H4 (cell line): ENCODE measurements at regions not wholly inside any gene's neighbourhood (a gene's known extent, or its start where the extent isn't known, plus 50 kb on each side); places are given as distances from the start of the nearest gene placed in this dataset.
"Not testable (repeated sequence)": the region's sequence is repeated elsewhere in the genome, so short reads cannot be mapped to it uniquely, and the experiment has no call there.

Experiments used
- DNase-seq: peaks from one replicate; pipeline ENCODE4 v3.0.0-alpha.2; 2015; ENCODE audit warnings: low spot score

DNA sequence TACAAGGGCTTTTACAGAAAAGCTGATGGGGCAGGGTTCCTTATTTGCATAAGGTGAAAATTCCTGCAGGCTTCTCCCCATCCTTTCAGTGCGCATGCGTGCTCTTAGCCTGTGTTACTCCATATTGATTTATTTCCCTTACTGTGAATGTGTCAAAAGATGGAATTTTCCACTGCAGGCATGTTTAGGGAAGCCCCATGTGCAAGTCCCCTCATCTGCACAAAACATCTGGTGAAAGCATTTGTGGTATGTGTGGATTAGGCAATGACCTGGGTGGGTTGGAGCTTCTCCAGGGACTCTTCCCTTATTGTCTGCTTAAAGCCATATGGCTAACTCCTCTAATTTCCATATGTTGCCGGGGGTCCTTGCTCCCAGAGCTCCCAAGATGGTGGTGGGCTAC, 912.7 kb upstream of the LRFN5 start:
- no peak for DNase-seq

DNA sequence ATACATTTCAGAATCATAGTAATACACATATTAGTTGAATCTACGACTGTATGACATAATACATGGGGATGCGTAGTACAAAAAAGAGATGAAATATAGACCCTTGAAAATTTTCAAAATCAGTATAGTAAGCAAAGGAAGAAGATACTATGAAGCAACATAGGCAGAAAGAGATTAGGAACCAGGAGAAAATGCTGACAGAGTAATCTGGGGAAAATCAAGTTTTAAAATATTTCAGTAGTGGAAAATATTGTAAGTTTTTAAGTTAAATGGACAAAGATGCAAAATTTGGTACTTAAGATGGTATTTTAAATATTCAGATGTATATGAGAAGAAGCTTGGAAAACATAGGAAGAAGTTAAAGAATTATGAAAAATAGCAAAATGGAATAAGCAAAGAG, 915.6 kb upstream of the LRFN5 start:
- DNase-seq, result no peak

- DNase-seq, result no peak
These were observed 920.9 kb upstream of the LRFN5 start for GRCh38 chr14:40685764-40686163.

- no peak for DNase-seq
These were observed 922.3 kb upstream of the LRFN5 start for GRCh38 chr14:40684328-40684727.

GRCh38 chr14:40682131-40682913, 924.4 kb upstream of the LRFN5 start:
- DNase-seq, result no peak

- no peak for DNase-seq
These were observed 927.4 kb upstream of the LRFN5 start for GRCh38 chr14:40679256-40679655.

GRCh38 chr14:40677206-40677605, 929.5 kb upstream of the LRFN5 start:
- not testable (repeated sequence) for DNase-seq

DNA sequence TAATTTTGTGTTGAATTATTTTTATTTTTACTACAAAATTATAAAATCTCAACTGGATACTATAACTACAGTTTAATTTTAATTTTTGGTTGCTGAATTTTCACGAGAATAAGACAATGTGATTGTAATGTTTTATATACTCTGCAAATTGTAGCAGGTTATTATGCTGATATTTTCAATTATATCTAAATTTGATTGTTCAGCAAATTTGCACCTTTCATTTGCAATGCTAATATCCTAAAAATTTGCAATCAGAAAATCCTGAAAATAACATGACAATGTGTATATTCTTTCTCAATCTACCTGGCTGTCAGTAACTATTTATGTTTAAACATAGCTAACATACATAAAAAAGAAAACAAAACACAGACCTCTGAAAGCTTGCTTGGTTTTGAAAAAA, 932.2 kb upstream of the LRFN5 start:
- DNase-seq, result no peak

- no peak for DNase-seq
These were observed 950.4 kb upstream of the LRFN5 start for GRCh38 chr14:40656311-40656710.

DNA sequence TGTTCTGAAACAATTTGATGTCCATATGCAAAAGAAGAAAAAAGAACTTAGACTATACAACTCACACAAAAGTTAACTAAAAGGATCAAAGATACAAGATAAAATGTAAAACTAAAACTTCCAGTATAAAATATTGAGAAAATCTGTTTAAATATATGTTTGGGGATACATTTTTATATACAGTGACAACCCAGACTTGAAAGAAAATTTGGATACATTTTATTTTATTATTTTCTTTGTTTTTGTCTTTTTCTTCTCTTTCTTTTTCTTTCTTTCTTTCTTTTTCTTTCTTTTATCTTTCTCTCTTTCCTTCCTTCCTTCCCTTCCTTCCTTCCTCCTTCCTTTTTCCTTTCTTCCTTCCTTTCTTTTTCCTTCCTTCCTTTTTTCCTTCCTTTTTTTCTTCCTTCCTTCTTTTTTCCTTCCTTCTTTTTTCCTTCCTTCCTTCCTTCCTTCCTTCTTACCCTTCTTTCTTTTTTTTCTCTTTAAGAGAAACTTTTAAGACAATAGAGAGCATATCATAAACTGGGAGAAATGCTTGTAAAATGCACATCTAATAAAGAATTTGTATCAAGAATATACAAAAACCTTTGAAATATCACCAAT, 954.5 kb upstream of the LRFN5 start:
- no peak for DNase-seq

DNA sequence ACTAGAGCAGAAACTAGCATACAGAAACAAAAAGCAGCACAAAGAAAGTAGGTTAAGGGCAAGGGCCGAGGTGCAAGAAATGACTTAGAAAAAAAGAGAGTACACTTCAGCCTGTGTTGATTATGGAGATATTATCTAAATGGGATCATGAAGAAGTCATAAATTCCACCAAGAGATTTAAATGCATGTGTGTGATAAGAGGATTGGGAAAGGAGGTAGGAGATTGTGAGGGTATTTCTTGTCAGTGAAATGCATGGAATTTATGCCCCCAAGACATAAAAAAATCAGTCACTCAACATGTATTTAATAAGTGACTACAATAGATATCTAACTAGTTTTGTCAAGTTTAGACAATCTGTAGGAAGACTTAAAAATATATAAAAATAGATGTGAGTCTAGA, 976.2 kb upstream of the LRFN5 start:
- no peak for DNase-seq

DNA sequence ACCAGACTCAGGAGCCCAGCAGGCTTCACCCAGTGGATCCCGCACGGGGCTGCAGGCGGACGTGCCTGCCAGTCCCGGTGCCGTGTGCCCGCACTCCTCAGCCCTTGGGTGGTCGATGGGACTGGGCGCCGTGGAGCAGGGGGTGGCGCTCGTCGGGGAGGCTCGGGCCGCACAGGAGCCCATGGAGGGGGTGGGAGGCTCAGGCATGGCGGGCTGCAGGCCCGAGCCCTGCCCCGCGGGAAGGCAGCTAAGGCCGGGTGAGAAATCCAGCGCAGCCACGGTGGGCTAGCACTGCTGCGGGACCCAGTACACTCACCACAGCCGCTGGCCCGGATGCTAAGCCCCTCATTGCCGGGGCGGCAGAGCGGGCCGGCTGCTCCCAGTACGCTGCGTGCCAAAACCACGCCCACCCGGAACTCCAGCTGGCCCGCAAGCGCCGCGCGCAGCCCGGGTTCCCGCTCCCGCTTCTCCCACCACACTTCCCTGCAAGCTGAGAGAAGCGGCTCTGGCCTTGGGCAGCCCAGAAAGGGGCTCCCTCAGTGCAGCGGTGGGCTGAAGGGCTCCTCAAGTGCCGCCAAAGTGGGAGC, 977.0 kb upstream of the LRFN5 start:
- DNase-seq, result not testable (repeated sequence)

DNA sequence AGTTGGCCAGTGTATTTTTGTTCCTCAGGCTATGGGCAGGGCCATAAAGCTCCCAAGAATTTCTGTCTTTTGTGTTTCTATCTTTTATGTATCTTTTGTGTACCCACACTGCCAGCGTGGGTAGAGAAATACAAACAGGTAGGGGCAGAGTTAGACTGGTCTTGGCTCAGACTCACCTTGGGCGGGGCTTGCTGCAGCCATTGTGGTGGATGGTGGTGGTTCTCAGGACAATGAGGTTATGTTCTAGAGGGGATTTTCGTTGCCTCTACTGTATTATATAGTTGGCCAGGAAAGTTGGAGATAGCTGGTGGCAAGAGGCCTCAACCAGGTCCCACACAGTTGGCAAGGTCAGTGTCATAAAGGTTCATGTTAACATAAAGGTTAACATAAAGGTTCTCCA, 977.5 kb upstream of the LRFN5 start:
- DNase-seq, result no peak

- no peak for DNase-seq
These were observed 983.0 kb upstream of the LRFN5 start for GRCh38 chr14:40623643-40624042.

DNA sequence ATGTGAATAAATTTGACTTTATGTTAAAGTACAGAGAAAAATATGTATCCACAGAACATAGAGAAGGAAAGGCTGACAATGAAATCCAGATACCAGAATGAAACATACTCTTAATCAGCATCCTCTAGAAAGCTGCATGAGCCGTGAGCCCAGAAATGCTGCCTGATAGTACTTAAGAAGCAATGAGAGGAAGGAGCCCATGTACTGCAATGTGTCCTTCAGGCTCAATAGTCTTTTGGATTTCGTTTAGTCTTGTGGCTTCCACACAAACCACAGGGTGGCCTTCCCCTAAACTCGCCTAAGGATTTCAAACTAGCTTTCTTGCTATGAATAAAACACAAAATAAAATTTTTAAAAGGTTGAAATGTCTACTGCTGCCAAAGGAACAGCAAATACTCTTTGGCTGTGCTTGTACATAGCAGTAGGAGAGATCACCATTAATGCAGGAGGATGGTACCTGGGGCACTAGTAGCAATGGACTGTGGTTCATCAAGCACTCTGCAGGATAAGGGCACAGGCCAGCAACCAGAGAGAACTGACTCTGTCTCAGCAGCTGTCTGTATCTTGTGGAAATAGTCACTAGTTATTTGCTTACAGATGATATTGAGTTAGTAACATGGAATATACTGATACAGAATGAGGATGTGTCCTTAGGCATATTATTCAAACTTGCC, 988.3 kb upstream of the LRFN5 start:
- no peak for DNase-seq

- DNase-seq, result no peak
These were observed 990.1 kb upstream of the LRFN5 start for GRCh38 chr14:40616579-40616978.

DNA sequence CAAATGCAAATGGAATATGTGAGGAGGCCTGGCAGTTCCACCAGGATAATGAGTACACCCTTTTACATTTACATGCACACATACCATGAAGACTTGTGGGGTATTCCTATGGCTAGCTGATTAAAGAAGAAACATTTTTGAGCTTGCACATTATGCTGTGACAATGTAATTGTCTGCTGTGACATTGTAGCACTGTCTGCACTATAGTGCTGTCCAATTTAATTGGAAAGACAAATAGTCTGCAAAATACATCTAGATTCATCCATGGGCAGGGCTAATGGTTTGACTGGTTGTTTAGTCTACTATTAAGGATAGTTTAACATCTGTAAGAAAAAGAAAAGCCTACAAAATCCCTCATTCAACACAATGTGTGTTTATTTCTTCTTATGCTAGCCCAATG, 1005.6 kb upstream of the LRFN5 start:
- no peak for DNase-seq

DNA sequence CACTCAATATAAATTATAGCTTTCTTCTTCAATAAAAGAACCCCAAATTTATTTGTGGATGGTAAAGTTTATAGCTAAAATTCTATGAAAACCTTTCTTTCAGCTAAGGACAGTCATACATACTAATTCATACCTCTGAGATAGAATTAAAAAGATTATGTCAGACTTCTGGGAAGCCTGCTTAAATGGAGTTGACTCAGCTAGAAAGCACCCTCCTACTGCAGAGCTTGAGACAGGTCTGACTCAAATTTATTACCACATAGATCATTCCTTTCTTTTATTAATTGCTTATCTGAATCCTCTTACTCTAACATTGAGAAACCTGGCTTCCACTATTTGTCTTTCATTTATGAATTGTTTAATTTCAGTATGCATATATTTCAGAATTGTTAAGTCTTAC, 1007.0 kb upstream of the LRFN5 start:
- DNase-seq, result no peak

DNA sequence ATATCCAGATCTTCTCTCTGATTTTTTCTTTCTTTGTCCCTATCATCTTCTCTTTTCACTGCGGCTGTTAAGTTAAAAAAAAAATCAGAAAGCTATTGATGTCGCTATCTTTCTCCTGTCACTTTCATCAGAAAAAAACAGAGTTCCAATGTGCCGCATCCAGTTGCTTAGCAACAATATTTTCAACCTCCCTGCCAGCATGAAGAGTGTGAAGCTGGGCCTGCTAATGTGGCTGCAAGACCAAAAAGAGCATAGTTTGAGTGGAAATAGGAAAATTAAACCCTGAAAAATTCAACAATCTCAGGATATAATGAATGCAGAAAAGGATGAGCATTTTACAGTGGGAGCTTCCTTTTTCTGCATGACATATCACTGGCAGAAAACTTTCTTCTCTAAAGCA, 1025.4 kb upstream of the LRFN5 start:
- DNase-seq, result no peak

DNA sequence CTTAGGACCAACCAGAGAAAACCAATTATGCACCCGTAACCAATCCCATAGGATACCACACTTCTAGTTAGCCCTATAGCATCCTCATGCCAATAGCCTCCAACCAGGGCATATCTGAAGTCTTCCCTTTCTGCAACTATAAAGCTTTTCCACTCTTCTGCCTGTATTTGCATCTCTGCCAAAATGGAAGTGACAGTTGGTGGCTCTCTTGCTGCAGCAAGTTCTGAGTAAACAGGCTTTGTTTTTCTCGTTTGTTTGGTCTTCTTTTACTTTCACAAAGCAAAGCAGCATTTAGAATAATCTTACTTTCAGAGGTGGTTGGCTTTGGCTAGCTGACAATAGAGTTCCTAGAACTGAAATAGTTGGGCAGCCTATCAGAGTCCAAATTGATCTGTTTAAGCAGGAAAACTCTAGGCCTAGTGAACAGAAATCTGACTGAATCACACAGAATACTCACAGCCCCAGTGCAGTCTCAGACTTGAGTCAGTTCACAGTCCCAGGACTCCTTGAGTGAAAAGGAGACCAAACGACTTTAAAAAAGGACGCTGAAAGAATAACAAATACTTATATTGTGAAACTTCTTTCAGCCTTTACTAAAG, 1029.7 kb upstream of the LRFN5 start:
- DNase-seq, result no peak

DNA sequence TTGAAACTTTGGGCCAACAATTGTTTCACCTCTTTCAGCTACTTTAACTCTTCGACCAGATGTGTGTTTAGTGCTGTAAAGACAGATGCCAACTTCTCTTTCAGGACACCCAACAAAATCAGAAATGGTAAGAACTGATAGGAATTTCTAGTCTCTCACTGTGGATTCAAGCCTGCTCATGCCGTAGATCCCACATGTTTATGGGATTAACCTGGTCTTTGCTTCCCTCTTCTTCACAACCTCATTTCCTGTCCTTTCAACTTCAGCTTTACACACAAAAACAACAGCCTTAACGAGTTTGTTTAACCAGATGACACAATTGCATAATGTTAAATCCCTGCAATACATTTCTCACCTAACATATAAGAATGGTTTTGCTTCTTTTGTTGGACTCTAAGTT, 1031.9 kb upstream of the LRFN5 start:
- DNase-seq, result no peak

DNA sequence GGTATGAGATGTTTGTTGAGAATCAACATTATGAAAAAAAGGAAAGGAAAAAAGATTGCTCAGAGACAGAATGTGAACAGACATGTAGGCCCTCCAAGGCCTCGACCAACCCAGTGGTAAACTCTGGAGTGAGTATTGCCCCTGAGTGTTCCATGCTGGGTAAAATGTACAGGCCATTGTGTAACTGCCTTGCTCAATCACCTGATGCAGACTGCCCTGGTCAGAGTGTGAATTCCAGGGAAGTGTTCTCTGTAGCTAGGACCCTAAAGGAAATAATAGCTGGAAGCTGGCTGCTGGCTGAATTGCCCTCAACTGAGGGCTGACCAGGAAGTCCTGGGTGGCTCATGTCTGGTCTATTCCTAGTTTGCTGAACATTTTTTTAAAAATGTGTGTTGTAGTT, 1081.4 kb upstream of the LRFN5 start:
- DNase-seq, result no peak
